ENCODE measurements at regions not wholly inside any gene's neighbourhood (a gene's known extent, or its start where the extent isn't known, plus 50 kb on each side); places are given as distances from the start of the nearest gene placed in this dataset.

GRCh38 chr2:164061129-164061746, 325.4 kb upstream of the FIGN start:
- TF ChIP-seq POLR2A (IDR thresholded peaks at IDR 0.05), result no peak
- TF ChIP-seq, protein P1, sequence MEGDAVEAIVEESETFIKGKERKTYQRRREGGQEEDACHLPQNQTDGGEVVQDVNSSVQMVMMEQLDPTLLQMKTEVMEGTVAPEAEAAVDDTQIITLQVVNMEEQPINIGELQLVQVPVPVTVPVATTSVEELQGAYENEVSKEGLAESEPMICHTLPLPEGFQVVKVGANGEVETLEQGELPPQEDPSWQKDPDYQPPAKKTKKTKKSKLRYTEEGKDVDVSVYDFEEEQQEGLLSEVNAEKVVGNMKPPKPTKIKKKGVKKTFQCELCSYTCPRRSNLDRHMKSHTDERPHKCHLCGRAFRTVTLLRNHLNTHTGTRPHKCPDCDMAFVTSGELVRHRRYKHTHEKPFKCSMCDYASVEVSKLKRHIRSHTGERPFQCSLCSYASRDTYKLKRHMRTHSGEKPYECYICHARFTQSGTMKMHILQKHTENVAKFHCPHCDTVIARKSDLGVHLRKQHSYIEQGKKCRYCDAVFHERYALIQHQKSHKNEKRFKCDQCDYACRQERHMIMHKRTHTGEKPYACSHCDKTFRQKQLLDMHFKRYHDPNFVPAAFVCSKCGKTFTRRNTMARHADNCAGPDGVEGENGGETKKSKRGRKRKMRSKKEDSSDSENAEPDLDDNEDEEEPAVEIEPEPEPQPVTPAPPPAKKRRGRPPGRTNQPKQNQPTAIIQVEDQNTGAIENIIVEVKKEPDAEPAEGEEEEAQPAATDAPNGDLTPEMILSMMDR (IDR thresholded peaks at IDR 0.05), result no peak

Data from lower leg skin (tissue), 3 donors.